GM19035 (cell line): ENCODE measurements at regions not wholly inside any gene's neighbourhood (a gene's known extent, or its start where the extent isn't known, plus 50 kb on each side); places are given as distances from the start of the nearest gene placed in this dataset.

Source experiments
- ATAC-seq: cut with Tn5 transposase; IDR thresholded peaks from one replicate; pipeline ENCODE4 v1.9.1; 2021; ENCODE audit not compliant: unreplicated experiment

GRCh38 chr2:234679741-234680687 is 183.1 kb upstream of the ARL4C start:
- ATAC-seq: no peak

GRCh38 chr2:234679301-234679740 is 182.4 kb upstream of the ARL4C start:
- ATAC-seq: no peak

GRCh38 chr2:234678711-234679110 is 181.8 kb upstream of the ARL4C start:
- no peak for ATAC-seq

- ATAC-seq: no peak
Measured at GRCh38 chr2:234677758-234678538, 181.1 kb upstream of the ARL4C start.

- no peak for ATAC-seq
Measured at GRCh38 chr2:234676783-234677450, 180.0 kb upstream of the ARL4C start.

- ATAC-seq: no peak
Measured at GRCh38 chr2:234676109-234676782, 179.4 kb upstream of the ARL4C start.

- no peak for ATAC-seq
Measured at GRCh38 chr2:234674781-234675201, 177.9 kb upstream of the ARL4C start.

GRCh38 chr2:234673961-234674759 is 177.3 kb upstream of the ARL4C start:
- ATAC-seq: no peak

- no peak for ATAC-seq
Measured at GRCh38 chr2:234673501-234673900, 176.6 kb upstream of the ARL4C start.

GRCh38 chr2:234672498-234673150 is 175.7 kb upstream of the ARL4C start:
- no peak for ATAC-seq

GRCh38 chr2:234671716-234672115 is 174.8 kb upstream of the ARL4C start:
- ATAC-seq: no peak

GRCh38 chr2:234671231-234671630 is 174.3 kb upstream of the ARL4C start:
- no peak for ATAC-seq

- ATAC-seq: no peak
Measured at GRCh38 chr2:234670806-234671205, 173.9 kb upstream of the ARL4C start.

- ATAC-seq: no peak
Measured at GRCh38 chr2:234670052-234670451, 173.2 kb upstream of the ARL4C start.

- no peak for ATAC-seq
Measured at GRCh38 chr2:234669621-234670020, 172.7 kb upstream of the ARL4C start.

GRCh38 chr2:234669001-234669400 is 172.1 kb upstream of the ARL4C start:
- ATAC-seq: no peak

- no peak for ATAC-seq
Measured at GRCh38 chr2:234666911-234667310, 170.0 kb upstream of the ARL4C start.

- no peak for ATAC-seq
Measured at GRCh38 chr2:234665304-234665703, 168.4 kb upstream of the ARL4C start.

GRCh38 chr2:234661849-234662248 is 165.0 kb upstream of the ARL4C start:
- ATAC-seq: no peak
